Glomerular visceral epithelial cell (primary cell): ENCODE measurements at regions not wholly inside any gene's neighbourhood (a gene's known extent, or its start where the extent isn't known, plus 50 kb on each side); places are given as distances from the start of the nearest gene placed in this dataset.
"Not testable (repeated sequence)": the region's sequence is repeated elsewhere in the genome, so short reads cannot be mapped to it uniquely, and the experiment has no call there.

Source experiments
- DNase-seq: peaks from one replicate; pipeline ENCODE4 v3.0.0-alpha.2; 2016; ENCODE audit errors: extremely low spot score

DNA sequence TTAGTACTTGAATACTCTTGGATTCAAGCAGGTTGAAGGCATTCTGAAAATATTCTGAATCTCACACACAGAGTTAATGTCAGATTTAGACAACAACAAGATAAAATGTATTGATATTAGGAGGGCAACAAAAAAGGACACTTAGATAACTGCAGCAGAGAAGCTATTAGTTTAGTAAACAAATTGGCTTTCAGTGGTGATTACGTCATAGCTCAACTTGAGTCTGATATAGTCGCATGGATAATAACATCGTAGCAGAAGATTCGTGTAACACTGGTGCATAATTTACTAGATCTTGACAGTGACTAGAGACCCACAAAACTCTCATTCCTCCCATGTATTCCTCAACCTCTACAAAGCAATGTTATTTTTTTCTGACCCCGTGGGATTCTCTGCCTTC is 268.3 kb downstream of the KCNJ2 start:
- DNase-seq = no peak

DNA sequence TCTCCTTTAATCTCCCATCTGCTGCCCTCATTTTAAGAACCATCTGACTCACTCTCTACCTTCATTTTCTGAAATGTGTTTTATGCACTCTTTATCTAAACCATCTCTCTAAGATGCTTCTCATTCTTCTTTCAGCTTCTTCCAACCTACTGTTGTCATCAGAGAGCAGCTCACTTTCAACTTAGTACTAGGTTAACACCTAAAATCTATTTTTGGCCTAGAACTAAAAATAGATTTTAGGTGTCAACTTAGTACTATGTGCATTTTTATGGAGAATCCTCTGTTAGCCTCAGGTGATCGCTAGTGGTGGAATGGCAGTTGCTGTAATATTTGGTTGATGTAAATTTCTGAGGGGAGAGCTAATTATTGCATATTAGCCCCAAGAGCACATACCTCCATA is 277.1 kb downstream of the KCNJ2 start:
- no peak for DNase-seq

DNA sequence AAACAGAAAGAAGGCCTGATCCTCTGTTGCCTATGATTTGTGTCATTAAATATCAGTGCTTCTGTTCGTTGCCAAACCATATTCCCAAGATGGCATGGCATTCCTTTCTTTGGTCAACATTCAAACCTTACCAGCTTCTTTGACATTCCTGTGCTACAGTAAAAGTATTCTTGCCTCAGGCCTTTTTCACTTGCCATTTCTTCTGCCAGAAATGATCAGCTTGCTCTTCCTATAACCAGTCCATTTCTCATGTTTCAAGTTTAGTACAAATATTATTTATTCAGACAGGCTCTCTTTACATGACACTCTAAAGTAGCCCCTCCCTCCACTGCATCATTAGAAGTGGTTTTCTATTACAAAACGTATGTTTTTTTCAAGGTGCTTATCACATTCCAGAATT is 278.3 kb downstream of the KCNJ2 start:
- no peak for DNase-seq

DNA sequence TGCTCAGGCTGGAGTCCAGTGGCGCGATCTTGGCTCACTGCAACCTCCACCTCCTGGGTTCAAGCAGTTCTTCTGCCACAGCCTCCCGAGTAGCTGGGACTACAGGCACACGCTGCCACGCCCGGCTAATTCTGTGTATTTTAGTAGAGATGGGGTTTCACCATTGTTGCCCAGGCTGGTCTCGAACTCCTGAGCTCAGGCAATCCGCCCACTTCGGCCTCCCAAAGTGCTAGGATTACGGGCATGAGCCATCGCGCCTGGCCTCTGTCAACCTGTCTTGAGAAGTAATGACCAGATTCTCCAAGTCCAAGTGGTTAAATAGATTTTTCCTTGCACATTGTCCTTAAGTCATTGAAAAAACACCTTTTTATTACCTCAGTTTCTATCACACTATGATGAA is 283.7 kb downstream of the KCNJ2 start:
- DNase-seq = not testable (repeated sequence)

DNA sequence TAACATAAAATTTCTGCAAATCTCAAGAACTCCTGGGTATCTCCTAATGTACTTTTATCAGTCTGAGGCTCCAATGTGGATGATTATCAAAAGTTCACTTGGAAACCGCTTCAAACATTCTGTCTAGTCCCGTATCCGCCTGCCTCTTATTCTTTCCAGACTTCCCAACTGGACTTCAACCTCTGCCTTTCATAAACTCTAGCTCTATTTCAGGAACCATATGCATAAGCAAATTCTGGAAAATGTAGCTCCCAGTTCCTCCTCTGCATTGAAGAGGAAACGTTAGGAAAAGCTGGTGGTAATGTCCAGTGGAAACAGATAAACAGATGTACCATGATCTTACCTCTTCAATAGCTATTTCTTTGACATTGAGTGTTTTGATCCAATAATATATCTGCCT is 285.0 kb downstream of the KCNJ2 start:
- DNase-seq = no peak

DNA sequence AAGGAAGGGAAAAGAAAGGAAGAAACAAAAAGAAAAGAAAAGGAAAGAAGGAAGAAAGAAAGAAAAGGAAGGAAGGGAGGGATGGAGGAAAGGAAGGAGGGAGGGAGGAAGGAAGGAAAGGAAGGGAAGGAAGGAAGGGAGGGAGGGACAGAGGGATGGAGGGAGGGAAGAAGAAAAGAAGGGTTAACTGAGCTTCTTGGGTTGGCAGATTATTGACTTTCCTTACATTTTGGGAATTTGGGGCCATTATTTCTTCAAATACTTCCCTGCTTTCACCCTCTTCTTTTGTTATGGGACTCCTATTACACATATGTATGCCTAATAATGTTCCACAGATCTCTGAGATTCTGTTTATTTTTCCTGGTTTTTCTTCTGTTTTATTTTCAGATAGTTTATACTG is 285.6 kb downstream of the KCNJ2 start:
- DNase-seq = no peak

DNA sequence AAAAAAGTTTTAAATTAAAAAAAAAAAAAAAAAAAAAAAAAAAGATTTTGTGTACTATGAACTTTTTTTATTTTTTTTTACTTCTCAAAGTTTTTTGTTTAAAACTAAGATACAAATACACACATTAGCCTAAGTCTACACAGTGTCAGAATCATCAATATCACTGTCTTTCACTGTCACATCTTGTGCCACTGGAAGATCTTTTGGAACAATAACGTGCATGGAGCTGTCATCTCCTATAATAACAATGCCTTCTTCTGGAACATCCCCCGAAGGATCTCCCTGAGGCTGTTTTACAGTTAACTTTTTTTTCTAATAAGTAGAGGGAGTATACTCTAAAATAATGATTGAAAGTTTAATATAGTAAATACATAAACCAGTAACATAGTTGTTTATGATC is 295.7 kb downstream of the KCNJ2 start:
- DNase-seq = no peak

DNA sequence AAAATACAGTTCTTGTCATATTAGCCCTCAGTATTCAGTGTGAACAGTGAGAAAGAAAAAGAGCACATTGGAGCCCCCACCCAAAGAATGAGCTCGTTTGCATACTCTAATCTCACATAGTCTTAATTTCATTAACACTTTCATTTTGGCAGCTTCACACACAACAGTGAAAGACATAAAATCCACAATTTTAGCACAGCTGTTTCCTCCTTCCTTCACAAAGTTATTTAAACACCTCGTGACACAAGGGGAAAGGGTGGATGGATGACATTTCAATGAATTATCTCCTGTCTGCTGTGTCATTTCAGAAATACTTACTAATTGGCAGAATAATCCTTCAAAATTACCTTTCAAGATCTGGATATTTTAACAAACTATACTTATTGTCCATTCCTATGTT is 299.3 kb downstream of the KCNJ2 start:
- no peak for DNase-seq

DNA sequence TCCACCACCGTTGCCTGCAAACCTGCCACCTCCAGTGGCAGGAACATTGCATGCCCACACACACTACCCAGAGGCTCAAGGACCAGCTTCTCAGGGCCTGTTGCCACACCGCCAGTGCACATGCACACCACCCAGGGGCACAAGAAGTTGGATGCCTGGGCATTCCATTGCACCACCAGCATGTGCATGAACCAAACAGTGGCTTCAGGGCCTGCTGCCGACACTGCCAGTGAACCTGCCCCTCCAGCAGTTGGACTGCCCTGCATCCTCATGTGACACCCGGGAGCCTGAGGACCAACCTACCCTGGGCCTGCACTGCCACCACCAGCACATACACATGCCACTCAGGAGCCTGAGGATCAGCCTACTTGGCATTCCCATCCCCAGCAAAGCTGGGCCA is 303.7 kb downstream of the KCNJ2 start:
- no peak for DNase-seq

DNA sequence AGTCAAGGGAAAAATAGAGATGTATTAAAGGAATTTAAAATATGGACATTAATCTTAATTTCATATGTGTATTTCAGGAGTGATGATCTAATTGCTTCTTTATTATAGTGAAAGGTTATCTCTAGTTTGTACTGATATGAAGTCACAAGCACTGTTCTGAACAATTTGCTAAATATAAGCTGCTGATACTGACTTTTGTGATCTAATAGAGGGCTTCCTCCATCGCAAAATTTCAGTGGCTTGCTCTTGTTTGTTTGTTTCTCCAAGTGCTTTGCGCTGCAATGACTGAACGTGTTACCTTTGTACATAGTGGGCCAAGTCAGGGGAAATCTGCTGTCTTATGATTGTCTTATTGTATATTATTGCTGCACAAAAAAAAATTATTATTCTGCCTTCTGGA is 307.0 kb downstream of the KCNJ2 start:
- no peak for DNase-seq

DNA sequence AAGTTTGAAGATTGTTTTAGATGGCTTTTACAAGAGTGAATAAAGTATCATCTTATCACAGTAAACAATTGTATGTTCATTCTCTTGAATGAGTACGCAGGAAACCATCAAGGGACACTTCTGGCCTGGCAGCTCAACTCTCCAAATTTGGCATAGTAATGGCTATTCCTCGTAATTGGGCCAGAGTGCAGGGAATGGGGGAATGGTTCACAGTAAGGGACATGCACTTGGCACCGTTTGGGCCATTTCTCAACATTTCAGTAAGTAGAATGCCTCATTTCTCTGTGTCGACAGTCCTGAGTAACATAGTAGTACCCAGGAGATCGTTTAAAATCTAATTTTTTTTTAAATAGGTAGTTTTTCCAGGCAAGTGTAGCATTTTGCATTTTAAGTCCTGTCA is 309.6 kb downstream of the KCNJ2 start:
- no peak for DNase-seq

DNA sequence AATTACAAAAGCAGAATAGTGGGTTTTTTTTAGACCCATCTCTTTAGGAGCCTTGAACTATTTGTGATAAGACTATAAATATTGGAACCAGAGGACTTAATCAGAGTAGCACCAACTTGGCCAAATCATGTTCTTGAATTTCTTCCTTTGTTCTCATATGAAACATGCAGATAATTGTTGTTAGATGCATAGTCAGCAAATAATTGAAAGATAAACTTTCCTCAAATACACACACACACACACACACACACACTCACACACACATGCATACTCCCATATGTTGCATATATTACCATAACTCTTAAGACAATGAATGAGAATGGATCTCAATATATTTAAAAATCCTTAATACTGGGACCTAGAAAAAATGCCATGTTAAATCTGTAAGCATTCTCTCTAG is 310.4 kb downstream of the KCNJ2 start:
- no peak for DNase-seq

DNA sequence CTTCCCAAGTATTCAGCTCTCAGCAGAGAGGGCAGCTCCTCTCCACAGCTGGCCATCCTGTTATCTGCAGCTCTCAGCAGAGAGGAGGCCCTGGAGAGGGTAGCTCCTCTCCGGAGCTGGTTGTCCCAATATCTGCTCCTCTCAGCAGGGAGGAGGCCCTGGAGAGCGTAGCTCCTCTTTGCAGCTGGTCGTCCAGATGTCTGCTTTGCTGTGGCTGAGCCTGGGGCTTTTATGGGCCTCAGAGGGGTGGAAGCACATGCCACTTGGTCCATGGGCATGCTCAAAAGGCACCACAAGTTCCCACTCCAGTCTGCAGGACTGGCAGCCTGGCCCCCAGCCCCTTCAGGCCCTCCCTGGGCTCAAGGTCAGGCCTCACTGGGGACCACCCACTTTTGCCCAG is 314.3 kb downstream of the KCNJ2 start:
- no peak for DNase-seq

DNA sequence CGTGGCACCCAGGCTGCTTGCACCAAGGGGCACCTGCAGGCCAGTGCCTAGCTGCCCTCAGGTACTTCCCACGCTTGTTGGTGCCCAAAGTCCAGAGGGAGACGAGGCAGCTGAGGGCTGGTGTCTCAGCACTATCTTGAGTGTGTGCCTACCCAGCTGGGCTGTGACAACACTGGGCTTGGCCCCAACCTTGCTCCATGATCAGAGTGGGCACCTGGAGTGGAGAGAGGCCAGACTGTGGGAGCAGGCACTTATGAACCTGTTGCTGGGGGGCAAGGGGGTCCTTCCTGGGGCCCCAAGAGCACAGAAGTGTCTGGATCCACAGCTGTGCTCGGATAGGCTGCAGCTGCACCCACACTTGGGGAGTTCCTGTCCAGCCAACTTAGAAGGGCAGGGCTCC is 314.7 kb downstream of the KCNJ2 start:
- no peak for DNase-seq

DNA sequence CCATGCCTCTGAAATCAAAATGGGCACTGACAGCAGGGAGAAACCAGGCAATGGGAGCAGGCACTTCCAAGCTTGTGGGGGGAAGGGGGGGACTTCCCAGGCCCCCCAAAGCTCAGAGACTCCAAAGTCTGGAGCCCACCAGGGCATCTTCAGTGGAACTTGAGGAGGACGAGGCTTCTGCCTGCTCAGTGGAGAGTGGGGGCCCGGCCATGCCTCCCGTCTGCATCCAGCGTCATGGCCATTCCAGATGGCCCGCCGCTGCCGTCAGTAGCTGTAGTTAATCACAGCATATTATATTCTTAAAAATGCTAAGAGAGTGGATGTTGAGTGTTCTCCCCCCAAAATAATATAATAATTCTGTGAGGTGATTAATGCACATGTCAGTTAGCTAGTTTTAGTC is 315.2 kb downstream of the KCNJ2 start:
- DNase-seq = no peak

DNA sequence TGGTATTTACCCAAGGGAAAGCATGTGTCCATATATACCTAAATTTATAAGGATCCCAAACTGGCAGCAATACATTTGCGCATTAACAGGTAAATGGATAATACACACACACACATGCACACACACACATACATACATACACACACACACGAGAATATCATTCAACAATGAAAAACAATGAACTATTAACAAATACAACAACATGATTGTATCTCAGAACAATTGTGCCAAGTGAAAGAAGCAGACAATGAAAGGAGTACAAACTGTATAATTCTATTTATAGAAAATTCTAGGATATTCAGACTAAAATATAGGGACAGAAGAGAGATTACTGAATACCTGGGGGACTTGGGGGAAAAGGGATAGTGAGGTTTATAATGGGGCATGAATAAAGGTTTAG is 323.0 kb downstream of the KCNJ2 start:
- DNase-seq = no peak

DNA sequence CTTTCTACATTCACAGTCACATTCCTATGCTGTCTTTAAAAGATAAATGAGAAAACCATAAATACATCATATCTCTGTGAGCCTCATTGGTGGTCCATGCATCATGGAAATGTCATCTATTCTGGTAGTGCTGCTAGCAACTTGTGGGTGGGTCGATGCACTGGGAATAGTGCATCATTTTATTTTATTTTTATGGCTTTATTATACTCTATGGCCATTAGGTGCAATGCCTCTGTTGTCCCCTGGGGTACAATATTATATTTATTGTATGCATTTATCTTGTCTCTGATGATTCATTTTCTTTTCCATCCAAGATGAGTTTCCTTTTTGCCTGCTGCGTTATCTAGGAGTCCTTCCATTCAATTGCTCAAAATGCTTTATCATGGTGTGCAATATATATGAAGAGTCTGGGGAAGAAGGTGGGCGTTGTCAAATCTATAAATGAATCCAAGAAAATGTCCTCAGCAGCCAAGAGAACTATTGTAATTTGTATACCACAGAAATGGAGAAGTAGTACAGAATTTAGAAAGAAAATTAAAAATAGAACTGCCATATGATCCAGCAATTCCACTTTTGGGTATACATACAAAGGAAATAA is 324.0 kb downstream of the KCNJ2 start:
- no peak for DNase-seq

DNA sequence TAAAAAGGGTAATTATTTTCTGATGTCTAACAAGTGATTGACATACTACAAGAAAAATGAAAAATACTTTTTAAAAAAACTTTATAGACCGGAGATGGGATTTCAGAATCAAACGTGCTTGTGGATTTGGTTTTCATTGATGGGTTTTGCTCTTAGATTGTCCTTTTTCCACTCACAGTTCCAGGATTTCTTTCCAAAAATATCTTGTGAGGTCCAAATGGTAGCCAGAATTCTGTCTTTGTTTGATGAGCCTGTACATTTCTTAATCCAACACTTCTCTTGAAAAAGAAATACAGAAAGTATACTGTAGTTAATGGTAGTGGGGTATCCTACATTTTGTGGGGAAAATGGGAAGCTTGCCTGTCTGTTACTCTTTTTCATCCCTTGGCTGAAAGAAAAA is 329.3 kb downstream of the KCNJ2 start:
- DNase-seq = no peak

DNA sequence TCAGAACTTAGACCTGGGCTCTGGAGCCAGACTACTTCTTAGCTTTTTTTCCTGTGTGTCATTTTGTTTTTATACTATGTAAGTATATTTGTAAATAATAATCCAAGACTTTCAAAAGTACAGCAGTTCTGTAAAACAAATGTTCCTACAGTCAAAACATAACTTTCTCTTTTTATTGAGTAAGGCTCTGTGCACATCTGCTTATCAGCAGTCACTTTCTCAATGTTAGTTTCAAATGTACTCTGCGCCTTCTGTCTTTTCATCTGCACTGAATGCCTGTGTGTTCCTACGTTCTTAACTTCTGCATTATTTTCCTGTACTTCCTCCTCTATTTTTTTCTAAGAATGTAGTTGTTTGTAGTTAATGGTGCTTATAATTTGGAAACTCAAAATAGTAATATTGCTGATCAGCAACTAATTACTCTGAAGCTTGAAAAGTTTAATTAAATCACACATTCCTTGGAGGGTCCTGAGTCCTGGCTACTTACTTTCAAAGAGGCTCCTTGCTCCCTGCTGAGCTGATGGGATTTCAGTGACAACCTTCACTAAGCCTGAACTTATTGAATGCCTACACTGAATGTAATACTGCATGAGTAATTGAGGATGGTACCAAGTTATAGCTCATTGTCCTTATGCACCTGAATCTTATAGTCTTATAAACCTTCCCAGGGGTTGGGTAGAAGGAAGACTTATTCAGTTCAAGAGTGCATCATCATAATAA is 329.9 kb downstream of the KCNJ2 start:
- DNase-seq = no peak

DNA sequence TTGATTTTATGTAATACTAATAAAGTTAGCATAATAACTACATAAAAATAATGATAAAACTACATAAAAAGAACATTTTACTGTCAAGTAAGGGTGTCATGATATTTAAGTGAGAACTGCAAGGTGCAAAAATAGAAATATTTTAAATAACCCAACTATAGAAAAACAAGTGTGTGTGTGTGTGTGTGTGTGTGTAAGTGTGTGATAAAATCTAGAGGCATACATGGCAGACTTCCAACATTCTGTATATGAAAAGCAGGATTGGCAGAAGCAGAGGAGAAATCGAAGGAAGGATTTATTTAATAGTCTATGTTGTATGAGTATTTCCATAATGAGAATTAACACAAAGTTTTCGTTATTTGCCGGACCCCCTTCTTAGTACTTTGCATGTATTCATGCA is 334.1 kb downstream of the KCNJ2 start:
- DNase-seq = no peak

DNA sequence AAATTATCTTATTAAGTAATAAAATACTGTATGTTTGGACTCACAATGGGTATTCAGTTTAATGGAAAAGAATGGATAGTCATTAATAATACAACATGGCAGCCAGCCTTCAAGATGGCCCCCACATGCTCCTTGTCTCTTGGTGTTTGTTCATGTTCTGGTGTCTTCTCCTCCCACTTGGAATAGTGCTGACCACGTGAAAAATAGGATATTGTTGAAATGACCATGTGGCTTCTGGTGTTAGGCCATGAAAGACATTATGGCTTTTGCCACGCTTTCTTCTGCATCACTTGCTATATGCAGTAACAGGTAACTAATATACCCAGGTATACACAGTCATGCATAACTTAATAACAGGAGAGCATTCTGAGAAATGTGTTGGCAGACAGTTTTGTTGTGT is 341.0 kb downstream of the KCNJ2 start:
- no peak for DNase-seq

DNA sequence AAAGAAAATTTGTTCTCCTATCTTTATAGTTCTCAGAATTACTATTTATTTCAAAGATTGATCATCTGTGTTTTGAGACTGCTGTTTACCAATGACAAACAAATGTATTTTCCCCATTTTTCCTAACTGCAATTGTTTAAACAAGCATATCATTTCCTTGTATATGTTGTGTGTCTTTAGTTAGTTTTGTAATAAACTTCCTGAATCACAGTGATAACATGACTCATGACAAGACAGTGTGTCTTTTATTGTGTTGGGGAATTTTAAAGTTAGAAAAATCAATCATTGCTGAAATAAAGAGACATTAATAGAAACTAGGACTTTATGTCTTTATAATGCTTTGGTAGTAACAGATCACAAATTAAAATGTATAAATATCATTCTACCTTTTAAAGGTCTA is 348.5 kb downstream of the KCNJ2 start:
- no peak for DNase-seq

DNA sequence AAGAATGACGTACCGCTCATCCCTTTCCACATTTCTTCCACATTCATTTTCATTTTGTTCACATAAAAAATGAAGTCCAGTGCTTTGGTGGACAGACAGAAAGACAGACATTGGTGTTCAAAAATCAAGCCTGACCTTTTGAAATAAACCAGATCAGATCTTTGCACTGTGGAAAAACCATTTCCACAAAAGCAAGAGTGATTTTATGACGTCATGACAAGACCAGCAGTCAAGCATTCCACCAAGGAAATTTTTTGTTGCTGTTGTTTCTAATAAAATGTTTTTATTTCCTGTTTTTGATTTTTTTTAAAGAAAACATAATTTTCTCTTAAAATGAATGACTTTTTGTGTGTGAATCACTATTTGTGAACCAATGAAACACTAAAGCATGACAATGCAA is 350.0 kb downstream of the KCNJ2 start:
- no peak for DNase-seq

DNA sequence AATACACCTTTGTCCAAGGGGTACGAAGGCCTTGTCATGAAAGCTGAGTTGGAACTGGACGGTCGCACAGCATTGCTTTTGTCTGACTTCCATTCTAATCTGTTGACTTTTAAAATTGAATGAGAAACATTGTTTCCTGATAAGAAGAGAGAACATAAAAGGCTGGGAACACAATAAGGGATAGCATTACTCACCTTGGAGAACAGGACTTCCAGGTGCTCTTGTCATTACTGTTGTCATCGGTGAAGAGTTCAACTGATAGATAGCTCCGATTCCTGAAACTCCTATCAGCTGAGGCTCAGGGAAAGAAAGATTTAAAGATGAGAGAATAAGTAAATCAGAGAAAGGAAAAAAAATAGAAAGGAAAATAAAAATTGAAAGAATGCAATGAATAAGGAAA is 351.1 kb downstream of the KCNJ2 start:
- DNase-seq = no peak
